Endothelial cell of umbilical vein (primary cell): ENCODE measurements at regions not wholly inside any gene's neighbourhood (a gene's known extent, or its start where the extent isn't known, plus 50 kb on each side); places are given as distances from the start of the nearest gene placed in this dataset.

ENCODE experiments used
- BruUV-seq: library from RNA; stranded (reverse); fragments of 400-500 nt; replicated peaks from 2 replicates; lab custom pipeline; 2021; lab: Mats Ljungman, UMichigan
- CTCF ChIA-PET: fragments of 300-600, 350-600 bp; sonication (Branson Sonifier 250); formaldehyde crosslinking; loops from one replicate; lab custom pipeline; 2021; ENCODE audit warnings: antibody characterized with exemption, inconsistent platforms; lab: Charles Lee
- POLR2A ChIA-PET: fragments of 300-600, 350-600 bp; sonication (Branson Sonifier 250); formaldehyde crosslinking; loops from one replicate; lab custom pipeline; 2021; ENCODE audit warnings: antibody characterized with exemption, inconsistent platforms; lab: Charles Lee
- DNase-seq: peaks from one replicate; pipeline ENCODE4 v3.0.0-alpha.2; 2011; ENCODE audit warnings: low read depth, low spot score
- FAIRE-seq: peaks from 2 replicates; lab custom pipeline; 2011; peaks lifted over from hg19 to GRCh38; lab: Jason Lieb, UNC
- H2AFZ ChIP-seq: 2 replicates; pipeline ENCODE4 v1.6.0; 2012; ENCODE audit warnings: low read depth, low read length, control low read depth, inconsistent platforms
- H3K27ac ChIP-seq: 2 replicates; pipeline ENCODE4 v1.5.1; 2011; ENCODE audit warnings: low read depth, mild to moderate bottlenecking, control low read depth, low read length, moderate library complexity; ENCODE audit not compliant: insufficient read depth
- H3K27me3 ChIP-seq, 2 experiments: 2 replicates each; pipeline versions ENCODE4 v1.6.0 to v1.6.1; 2011; ENCODE audit warnings: low read length in 2 of 2, mixed read lengths in 1 of 2; ENCODE audit not compliant: control insufficient read depth in 2 of 2, insufficient read depth in 2 of 2
- H3K36me3 ChIP-seq, 2 experiments: 2 replicates in 1 of 2; 3 replicates in 1 of 2; pipeline ENCODE4 v1.5.1; 2011; ENCODE audit warnings: low read length in 2 of 2, mild to moderate bottlenecking in 1 of 2, moderate library complexity in 1 of 2; ENCODE audit not compliant: control insufficient read depth in 2 of 2, insufficient read depth in 2 of 2; ENCODE audit errors: extremely low read depth in 1 of 2
- H3K4me1 ChIP-seq: 3 replicates; pipeline ENCODE4 v1.5.1; 2011; ENCODE audit warnings: mild to moderate bottlenecking, low read length; ENCODE audit not compliant: control insufficient read depth, insufficient read depth; ENCODE audit errors: extremely low read depth
- H3K4me2 ChIP-seq: 2 replicates; pipeline ENCODE4 v1.6.1; 2011; ENCODE audit warnings: low read length, control low read depth, mixed read lengths; ENCODE audit not compliant: insufficient read depth
- H3K4me3 ChIP-seq, 3 experiments: fragments of 200-600 bp in 1 of 3; sonication (generic), shearing (Covaris generic) in 1 of 3; replicated peaks in 1 of 3; 2 replicates each; pipeline ENCODE4 v1.5.1; 2011 to 2016; ENCODE audit warnings: control low read depth in 3 of 3, low read length in 3 of 3, mild to moderate bottlenecking in 2 of 3, inconsistent platforms in 1 of 3, low read depth in 1 of 3, moderate library complexity in 1 of 3; ENCODE audit not compliant: insufficient read depth in 1 of 3
- H3K79me2 ChIP-seq: 2 replicates; pipeline ENCODE4 v1.6.0; 2012; ENCODE audit warnings: low read length, inconsistent platforms; ENCODE audit not compliant: control insufficient read depth, insufficient read depth
- H3K9ac ChIP-seq: replicated peaks from 2 replicates; pipeline ENCODE3; 2011; ENCODE audit warnings: low read length, control low read depth; ENCODE audit not compliant: insufficient read depth; ENCODE audit errors: extremely low read depth
- H3K9me1 ChIP-seq: replicated peaks from 3 replicates; pipeline ENCODE4 v1.6.0; 2011; ENCODE audit warnings: mild to moderate bottlenecking, low read length; ENCODE audit not compliant: control insufficient read depth, insufficient read depth; ENCODE audit errors: extremely low read depth
- H3K9me3 ChIP-seq: replicated peaks from 2 replicates; pipeline ENCODE4 v1.5.1; 2012; ENCODE audit warnings: low read length, inconsistent platforms; ENCODE audit not compliant: control insufficient read depth, insufficient read depth
- H4K20me1 ChIP-seq: replicated peaks from 2 replicates; pipeline ENCODE3; 2011; ENCODE audit warnings: mild to moderate bottlenecking, low read length; ENCODE audit not compliant: control insufficient read depth, insufficient read depth; ENCODE audit errors: extremely low read depth
- EZH2 ChIP-seq: IDR thresholded peaks from 2 replicates; pipeline ENCODE4 v1.6.1; 2012; ENCODE audit warnings: borderline replicate concordance, low read depth, mild to moderate bottlenecking, moderate library complexity, low read length, inconsistent platforms; ENCODE audit not compliant: severe bottlenecking
- FOS ChIP-seq: IDR thresholded peaks from 2 replicates; pipeline ENCODE4 v1.6.1; 2011; ENCODE audit warnings: mild to moderate bottlenecking, low read length, moderate library complexity, borderline replicate concordance; ENCODE audit not compliant: insufficient read depth
- GATA2 ChIP-seq: IDR thresholded peaks from 2 replicates; pipeline ENCODE4 v1.7.0; 2011; ENCODE audit warnings: low read depth, mild to moderate bottlenecking, moderate library complexity, mixed read lengths, low read length; ENCODE audit not compliant: insufficient read length, insufficient read depth
- JUN ChIP-seq: IDR thresholded peaks from 2 replicates; pipeline ENCODE4 v1.6.1; 2011; ENCODE audit warnings: borderline replicate concordance, low read depth; ENCODE audit not compliant: insufficient read length, insufficient read depth
- MYC ChIP-seq: IDR thresholded peaks from one replicate; pipeline ENCODE4 v1.6.1; 2011; ENCODE audit warnings: mild to moderate bottlenecking, low read depth, low read length
- POLR2A ChIP-seq: IDR thresholded peaks from 2 replicates; pipeline ENCODE4 v1.6.1; 2012; ENCODE audit warnings: low read depth, mild to moderate bottlenecking, control low read depth, low read length
- POLR2AphosphoS5 ChIP-seq: IDR thresholded peaks from 2 replicates; pipeline ENCODE4 v1.6.1; 2012; ENCODE audit warnings: low read depth, mild to moderate bottlenecking, control low read depth, low read length, moderate library complexity; ENCODE audit not compliant: insufficient read depth
- dilution Hi-C: fragments of 300-500 bp; cut with MboI; formaldehyde crosslinking; loops from one replicate; pipeline ENCODE4 v1.15.0; 2019; ENCODE audit warnings: low sequenced_read_pairs; ENCODE audit not compliant: extremely low pct_ligation_motif_present
- intact Hi-C: fragments of 100-400 bp; cut with micrococcal nuclease; formaldehyde crosslinking; loops from one replicate; pipeline ENCODE4 v1.10.0; 2022
- TF ChIP-seq, protein P1 (sequence below): IDR thresholded peaks from 2 replicates; pipeline ENCODE4 v1.6.1; 2011; ENCODE audit not compliant: insufficient read depth, insufficient read length
- TF ChIP-seq, protein P2 (sequence below), 2 donors: IDR thresholded peaks; 1 replicate in 1 of 2; 2 replicates in 1 of 2; pipeline ENCODE4 v1.5.1; 2011; ENCODE audit warnings: low read length in 2 of 2, mild to moderate bottlenecking in 2 of 2, moderate library complexity in 2 of 2, control low read depth in 1 of 2, inconsistent platforms in 1 of 2, low read depth in 1 of 2; ENCODE audit not compliant: insufficient read depth in 1 of 2; ENCODE audit errors: extremely low read depth in 1 of 2

DNA sequence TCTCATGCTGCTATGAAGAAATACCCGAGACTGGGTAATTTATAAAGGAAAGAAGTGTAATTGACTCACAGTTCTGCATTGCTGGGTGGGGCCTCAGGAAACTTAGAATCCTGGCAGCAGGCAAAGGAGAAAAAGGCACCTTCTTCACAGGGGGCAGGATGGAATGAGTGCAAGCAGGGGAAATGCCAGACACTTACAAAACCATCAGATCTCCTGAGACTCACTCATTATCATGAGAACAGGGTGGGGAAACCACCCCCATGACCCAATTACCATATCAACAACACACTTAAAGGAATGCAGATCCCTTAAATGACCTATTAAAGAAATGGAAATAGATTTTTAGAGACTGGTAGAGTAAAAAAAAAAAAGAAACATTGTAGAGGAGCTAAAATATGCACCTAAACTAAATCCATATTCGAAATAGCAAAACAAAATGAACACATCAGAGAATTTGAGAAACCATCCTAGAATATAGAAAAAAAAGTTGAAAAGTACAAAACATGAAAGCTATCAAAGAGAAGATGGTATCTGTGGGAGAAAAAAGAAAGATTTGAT is 104.3 kb upstream of the UGT8 start:
- ChIA-PET POLR2A (no interaction called here), CTCF (no interaction called here)
- H3K4me3 ChIP-seq: no peak overlapping the region
- no peaks in the 10 kb centered on the region for H3K9me3 ChIP-seq
- no peak overlapping the region for H3K27ac ChIP-seq
- no peak overlapping the region for H2AFZ ChIP-seq
- TF ChIP-seq POLR2AphosphoS5 (no peak), GATA2 (no peak), POLR2A (no peak), EZH2 (no peak), JUN (no peak)
- FAIRE-seq (no peak), DNase-seq (no peak)
- H3K9me1 ChIP-seq: no peaks in the 10 kb centered on the region
- dilution Hi-C loops: no loop called here
- intact Hi-C loops: no loop called here
- H3K79me2 ChIP-seq: no peaks in the 10 kb centered on the region
- H3K4me2 ChIP-seq: no peak overlapping the region
- no peak overlapping the region for H3K9ac ChIP-seq
- H4K20me1 ChIP-seq: no peaks in the 10 kb centered on the region
- no peaks in the 10 kb centered on the region for H3K36me3 ChIP-seq
- no peaks in the 10 kb centered on the region for H3K4me1 ChIP-seq
- H3K27me3 ChIP-seq: peaks cover 0 to 2% of the 10 kb centered on the region in 2 experiments
- no TSS peak for BruUV-seq

GRCh38 chr4:114495471-114495928 is 103.1 kb upstream of the UGT8 start:
- Histone ChIP-seq H3K79me2 (no peaks in the 10 kb centered on the region), H3K9ac (no peak overlapping the region), H3K27ac (no peak overlapping the region), H3K4me2 (no peak overlapping the region), H3K4me3 (no peak overlapping the region), H3K9me1 (no peaks in the 10 kb centered on the region), H4K20me1 (no peaks in the 10 kb centered on the region), H2AFZ (no peak overlapping the region), H3K36me3 (no peaks in the 10 kb centered on the region), H3K27me3 (no peaks in the 10 kb centered on the region), H3K9me3 (no peaks in the 10 kb centered on the region), H3K4me1 (no peaks in the 10 kb centered on the region)
- FAIRE-seq (no peak), DNase-seq (no peak)
- dilution Hi-C loops: no loop called here
- intact Hi-C loops: no loop called here
- TF ChIP-seq, protein P1, sequence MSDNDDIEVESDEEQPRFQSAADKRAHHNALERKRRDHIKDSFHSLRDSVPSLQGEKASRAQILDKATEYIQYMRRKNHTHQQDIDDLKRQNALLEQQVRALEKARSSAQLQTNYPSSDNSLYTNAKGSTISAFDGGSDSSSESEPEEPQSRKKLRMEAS: no peak
- TF ChIP-seq POLR2A (no peak), EZH2 (no peak), GATA2 (no peak), JUN (no peak), FOS (no peak), MYC (no peak), POLR2AphosphoS5 (no peak)
- TF ChIP-seq, protein P2, sequence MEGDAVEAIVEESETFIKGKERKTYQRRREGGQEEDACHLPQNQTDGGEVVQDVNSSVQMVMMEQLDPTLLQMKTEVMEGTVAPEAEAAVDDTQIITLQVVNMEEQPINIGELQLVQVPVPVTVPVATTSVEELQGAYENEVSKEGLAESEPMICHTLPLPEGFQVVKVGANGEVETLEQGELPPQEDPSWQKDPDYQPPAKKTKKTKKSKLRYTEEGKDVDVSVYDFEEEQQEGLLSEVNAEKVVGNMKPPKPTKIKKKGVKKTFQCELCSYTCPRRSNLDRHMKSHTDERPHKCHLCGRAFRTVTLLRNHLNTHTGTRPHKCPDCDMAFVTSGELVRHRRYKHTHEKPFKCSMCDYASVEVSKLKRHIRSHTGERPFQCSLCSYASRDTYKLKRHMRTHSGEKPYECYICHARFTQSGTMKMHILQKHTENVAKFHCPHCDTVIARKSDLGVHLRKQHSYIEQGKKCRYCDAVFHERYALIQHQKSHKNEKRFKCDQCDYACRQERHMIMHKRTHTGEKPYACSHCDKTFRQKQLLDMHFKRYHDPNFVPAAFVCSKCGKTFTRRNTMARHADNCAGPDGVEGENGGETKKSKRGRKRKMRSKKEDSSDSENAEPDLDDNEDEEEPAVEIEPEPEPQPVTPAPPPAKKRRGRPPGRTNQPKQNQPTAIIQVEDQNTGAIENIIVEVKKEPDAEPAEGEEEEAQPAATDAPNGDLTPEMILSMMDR (IDR thresholded peaks at IDR 0.05; ENCODE audit: extremely low read depth in 1 of 2, insufficient read depth in 1 of 2, low read depth in 1 of 2, low read length in 2 of 2): no peak
- ChIA-PET POLR2A (no interaction called here), CTCF (no interaction called here)
- BruUV-seq: no TSS peak
